Astrocyte (in vitro differentiated cells and primary cell): ENCODE measurements at regions not wholly inside any gene's neighbourhood (a gene's known extent, or its start where the extent isn't known, plus 50 kb on each side); places are given as distances from the start of the nearest gene placed in this dataset.

Experiments
- DNase-seq: peaks from one replicate; pipeline ENCODE4 v3.0.0-alpha.2; 2010; ENCODE audit warnings: low read depth
- FAIRE-seq: peaks from 2 replicates; lab custom pipeline; 2011; peaks lifted over from hg19 to GRCh38; lab: Jason Lieb, UNC
- H2AFZ ChIP-seq: 2 replicates; pipeline ENCODE4 v1.6.0; 2012; ENCODE audit warnings: low read depth, low read length, inconsistent platforms
- H3K27ac ChIP-seq: 2 replicates; pipeline ENCODE4 v1.5.1; 2011; ENCODE audit warnings: low read depth, low read length, inconsistent platforms
- H3K27me3 ChIP-seq: 2 replicates; pipeline ENCODE4 v1.6.0; 2011; ENCODE audit warnings: low read length, inconsistent platforms; ENCODE audit not compliant: insufficient read depth
- H3K36me3 ChIP-seq: 2 replicates; pipeline ENCODE4 v1.5.1; 2011; ENCODE audit warnings: low read length, inconsistent platforms; ENCODE audit not compliant: insufficient read depth
- H3K4me1 ChIP-seq: 2 replicates; pipeline ENCODE4 v1.5.1; 2011; ENCODE audit warnings: low read length, inconsistent platforms; ENCODE audit not compliant: insufficient read depth
- H3K4me2 ChIP-seq: 2 replicates; pipeline ENCODE4 v1.6.0; 2012; ENCODE audit warnings: low read length, inconsistent platforms
- H3K4me3 ChIP-seq: 2 replicates; pipeline ENCODE4 v1.5.1; 2011; ENCODE audit warnings: low read depth, mild to moderate bottlenecking, low read length, inconsistent platforms; ENCODE audit not compliant: insufficient read depth
- H3K79me2 ChIP-seq: 2 replicates; pipeline ENCODE4 v1.6.0; 2012; ENCODE audit warnings: mild to moderate bottlenecking, low read length, inconsistent platforms; ENCODE audit not compliant: insufficient read depth
- H3K9ac ChIP-seq: 2 replicates; pipeline ENCODE4 v1.6.0; 2012; ENCODE audit warnings: mild to moderate bottlenecking, low read length, inconsistent platforms
- H3K9me3 ChIP-seq: 2 replicates; pipeline ENCODE4 v1.5.1; 2012; ENCODE audit warnings: low read depth, mild to moderate bottlenecking, low read length, inconsistent platforms; ENCODE audit not compliant: insufficient read depth
- H4K20me1 ChIP-seq: 2 replicates; pipeline ENCODE4 v1.6.0; 2012; ENCODE audit warnings: low read length, inconsistent platforms; ENCODE audit not compliant: insufficient read depth
- H3K27ac Mint-ChIP-seq: one replicate; pipeline ENCODE4 v1.8.0; 2021; ENCODE audit warnings: mild to moderate bottlenecking, mixed read lengths; ENCODE audit not compliant: unreplicated experiment
- H3K27me3 Mint-ChIP-seq: one replicate; pipeline ENCODE4 v1.8.0; 2021; ENCODE audit warnings: low read depth, mixed read lengths; ENCODE audit not compliant: unreplicated experiment
- H3K36me3 Mint-ChIP-seq: one replicate; pipeline ENCODE4 v1.8.0; 2021; ENCODE audit warnings: low read depth, mixed read lengths; ENCODE audit not compliant: unreplicated experiment
- H3K4me1 Mint-ChIP-seq: one replicate; pipeline ENCODE4 v1.8.0; 2021; ENCODE audit warnings: low read depth, mixed read lengths; ENCODE audit not compliant: unreplicated experiment
- H3K4me3 Mint-ChIP-seq: one replicate; pipeline ENCODE4 v1.8.0; 2021; ENCODE audit warnings: mild to moderate bottlenecking, moderate library complexity, mixed read lengths; ENCODE audit not compliant: unreplicated experiment
- H3K9me3 Mint-ChIP-seq: one replicate; pipeline ENCODE4 v1.8.0; 2021; ENCODE audit warnings: mild to moderate bottlenecking, mixed read lengths; ENCODE audit not compliant: unreplicated experiment
- EZH2 ChIP-seq: IDR thresholded peaks from 2 replicates; pipeline ENCODE4 v1.6.1; 2012; ENCODE audit warnings: mild to moderate bottlenecking, low read length, inconsistent platforms; ENCODE audit not compliant: insufficient read depth
- TF ChIP-seq, protein P1 (sequence below): IDR thresholded peaks from 2 replicates; pipeline ENCODE4 v1.5.1; 2011; ENCODE audit warnings: low read depth, mild to moderate bottlenecking, inconsistent platforms, low read length, moderate library complexity; ENCODE audit not compliant: insufficient read depth

DNA sequence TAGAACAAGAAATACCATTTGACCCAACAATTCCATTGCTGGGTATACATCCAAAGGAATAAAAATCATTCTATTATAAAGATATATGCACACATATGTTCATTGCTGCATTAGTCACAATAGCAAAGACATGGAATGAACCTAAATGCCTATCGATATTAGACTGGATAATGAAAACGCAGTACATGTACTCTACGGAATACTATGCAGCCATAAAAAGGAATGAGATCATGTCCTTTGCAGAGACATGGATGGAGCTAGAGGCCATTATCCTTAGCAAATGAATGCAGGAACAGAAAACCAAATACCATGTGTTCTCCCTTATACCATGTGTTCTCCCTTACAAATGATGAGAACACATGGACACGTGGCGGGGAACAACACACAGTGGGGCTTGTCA, 190.2 kb downstream of the HACE1 start:
- no peak for TF ChIP-seq EZH2
- TF ChIP-seq, protein P1, sequence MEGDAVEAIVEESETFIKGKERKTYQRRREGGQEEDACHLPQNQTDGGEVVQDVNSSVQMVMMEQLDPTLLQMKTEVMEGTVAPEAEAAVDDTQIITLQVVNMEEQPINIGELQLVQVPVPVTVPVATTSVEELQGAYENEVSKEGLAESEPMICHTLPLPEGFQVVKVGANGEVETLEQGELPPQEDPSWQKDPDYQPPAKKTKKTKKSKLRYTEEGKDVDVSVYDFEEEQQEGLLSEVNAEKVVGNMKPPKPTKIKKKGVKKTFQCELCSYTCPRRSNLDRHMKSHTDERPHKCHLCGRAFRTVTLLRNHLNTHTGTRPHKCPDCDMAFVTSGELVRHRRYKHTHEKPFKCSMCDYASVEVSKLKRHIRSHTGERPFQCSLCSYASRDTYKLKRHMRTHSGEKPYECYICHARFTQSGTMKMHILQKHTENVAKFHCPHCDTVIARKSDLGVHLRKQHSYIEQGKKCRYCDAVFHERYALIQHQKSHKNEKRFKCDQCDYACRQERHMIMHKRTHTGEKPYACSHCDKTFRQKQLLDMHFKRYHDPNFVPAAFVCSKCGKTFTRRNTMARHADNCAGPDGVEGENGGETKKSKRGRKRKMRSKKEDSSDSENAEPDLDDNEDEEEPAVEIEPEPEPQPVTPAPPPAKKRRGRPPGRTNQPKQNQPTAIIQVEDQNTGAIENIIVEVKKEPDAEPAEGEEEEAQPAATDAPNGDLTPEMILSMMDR, result no peak
- Histone ChIP-seq H3K36me3 (no peaks in the 10 kb centered on the region), H3K27ac (no peak overlapping the region), H3K4me2 (no peak overlapping the region), H3K4me1 (no peaks in the 10 kb centered on the region), H3K79me2 (no peaks in the 10 kb centered on the region), H3K9ac (no peak overlapping the region), H4K20me1 (no peaks in the 10 kb centered on the region), H3K9me3 (no peaks in the 10 kb centered on the region), H3K4me3 (no peak overlapping the region), H3K27me3 (no peaks in the 10 kb centered on the region), H2AFZ (no peak overlapping the region)
- DNase-seq, result no peak
- Mint-ChIP-seq H3K27ac (no peak overlapping the region), H3K4me1 (peaks cover 4% of the 10 kb centered on the region), H3K9me3 (peaks cover 18% of the 10 kb centered on the region), H3K36me3 (peaks cover 6% of the 10 kb centered on the region), H3K27me3 (no peaks in the 10 kb centered on the region), H3K4me3 (no peak overlapping the region)
- FAIRE-seq, result no peak

DNA sequence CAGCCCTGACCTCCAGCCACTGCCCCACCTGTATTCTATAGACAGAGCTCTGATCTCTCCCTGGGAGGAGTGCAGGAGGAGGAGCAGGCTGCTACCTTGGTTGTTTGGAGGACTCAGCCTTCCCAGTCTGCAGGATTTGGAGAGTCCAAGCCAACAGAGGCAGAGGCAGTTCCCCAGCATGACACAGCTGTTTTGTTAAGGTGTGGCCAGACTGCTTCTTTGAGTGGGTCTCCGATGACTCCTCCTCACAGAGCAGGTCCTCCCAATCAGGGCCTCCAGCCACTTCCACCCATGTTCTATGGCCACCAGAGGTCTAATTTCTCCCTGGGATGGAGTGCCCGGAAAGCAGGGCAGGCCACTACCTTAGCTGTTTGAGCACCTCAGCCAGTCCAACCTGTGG, 203.5 kb downstream of the HACE1 start:
- no peaks in the 10 kb centered on the region for H3K27me3 ChIP-seq
- no peak for TF ChIP-seq EZH2
- TF ChIP-seq, protein P1, result no peak
- Mint-ChIP-seq H3K36me3 (peaks cover 3% of the 10 kb centered on the region), H3K27ac (no peak overlapping the region), H3K4me1 (no peaks in the 10 kb centered on the region), H3K4me3 (no peak overlapping the region), H3K27me3 (no peaks in the 10 kb centered on the region), H3K9me3 (peaks cover 8% of the 10 kb centered on the region)
- no peaks in the 10 kb centered on the region for H4K20me1 ChIP-seq
- H3K4me3 ChIP-seq, result no peak overlapping the region
- no peaks in the 10 kb centered on the region for H3K4me1 ChIP-seq
- FAIRE-seq (no peak), DNase-seq (no peak)
- no peak overlapping the region for H3K9ac ChIP-seq
- H2AFZ ChIP-seq, result no peak overlapping the region
- H3K4me2 ChIP-seq, result no peak overlapping the region
- H3K9me3 ChIP-seq, result no peaks in the 10 kb centered on the region
- no peaks in the 10 kb centered on the region for H3K36me3 ChIP-seq
- H3K79me2 ChIP-seq, result no peaks in the 10 kb centered on the region
- H3K27ac ChIP-seq, result no peak overlapping the region

DNA sequence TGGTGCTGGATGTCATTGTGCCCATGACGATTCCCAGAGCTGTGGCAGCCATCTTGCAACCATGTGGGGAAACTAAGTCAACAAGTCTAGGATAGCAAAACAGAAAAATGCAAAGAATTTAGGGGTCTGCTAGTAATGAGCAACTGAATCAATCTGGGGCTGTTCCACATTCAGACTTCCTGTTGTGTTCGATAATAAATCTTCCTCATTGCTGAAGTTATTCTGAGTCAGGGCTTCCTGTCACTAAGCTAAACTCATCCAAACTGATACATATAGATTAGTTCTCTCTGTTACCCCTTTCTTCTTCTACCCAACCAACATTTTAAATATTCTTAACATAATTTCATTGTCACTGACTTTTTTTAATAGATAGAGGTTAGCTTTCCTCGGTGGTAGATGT, 205.9 kb downstream of the HACE1 start:
- Histone ChIP-seq H3K9ac (no peak overlapping the region), H3K4me1 (no peaks in the 10 kb centered on the region), H2AFZ (no peak overlapping the region), H3K36me3 (no peaks in the 10 kb centered on the region), H3K9me3 (no peaks in the 10 kb centered on the region), H3K27me3 (no peaks in the 10 kb centered on the region), H3K4me2 (no peak overlapping the region), H3K79me2 (no peaks in the 10 kb centered on the region), H3K27ac (no peak overlapping the region), H4K20me1 (no peaks in the 10 kb centered on the region), H3K4me3 (no peak overlapping the region)
- FAIRE-seq, result no peak
- Mint-ChIP-seq H3K36me3 (no peaks in the 10 kb centered on the region), H3K4me3 (no peak overlapping the region), H3K27ac (no peak overlapping the region), H3K4me1 (no peaks in the 10 kb centered on the region), H3K27me3 (no peaks in the 10 kb centered on the region), H3K9me3 (peaks cover 8% of the 10 kb centered on the region)
- DNase-seq, result no peak
- TF ChIP-seq, protein P1, result no peak
